HG02973 (cell line): ENCODE measurements at regions not wholly inside any gene's neighbourhood (a gene's known extent, or its start where the extent isn't known, plus 50 kb on each side); places are given as distances from the start of the nearest gene placed in this dataset.
"Not testable (repeated sequence)": the region's sequence is repeated elsewhere in the genome, so short reads cannot be mapped to it uniquely, and the experiment has no call there.

Experiments
- ATAC-seq: cut with Tn5 transposase; IDR thresholded peaks from one replicate; pipeline ENCODE4 v1.9.1; 2021; ENCODE audit warnings: moderate library complexity; ENCODE audit not compliant: unreplicated experiment

GRCh38 chr4:43089730-43090129 is 197.2 kb downstream of the GRXCR1 start:
- ATAC-seq: no peak

- no peak for ATAC-seq
Measured at GRCh38 chr4:43103048-43103447, 210.5 kb downstream of the GRXCR1 start.

- ATAC-seq: no peak
Measured at GRCh38 chr4:43112139-43112538, 219.6 kb downstream of the GRXCR1 start.

GRCh38 chr4:43113196-43113595 is 220.7 kb downstream of the GRXCR1 start:
- no peak for ATAC-seq

- no peak for ATAC-seq
Measured at GRCh38 chr4:43126595-43126994, 234.1 kb downstream of the GRXCR1 start.

- no peak for ATAC-seq
Measured at GRCh38 chr4:43130228-43131021, 237.9 kb downstream of the GRXCR1 start.

GRCh38 chr4:43132010-43132582 is 239.6 kb downstream of the GRXCR1 start:
- ATAC-seq: no peak

GRCh38 chr4:43133566-43133965 is 241.1 kb downstream of the GRXCR1 start:
- ATAC-seq: no peak

- ATAC-seq: no peak
Measured at GRCh38 chr4:43136752-43137151, 244.2 kb downstream of the GRXCR1 start.

GRCh38 chr4:43146198-43146597 is 253.7 kb downstream of the GRXCR1 start:
- no peak for ATAC-seq

- no peak for ATAC-seq
Measured at GRCh38 chr4:43148481-43148880, 256.0 kb downstream of the GRXCR1 start.

- ATAC-seq: no peak
Measured at GRCh38 chr4:43163101-43163792, 270.7 kb downstream of the GRXCR1 start.

- no peak for ATAC-seq
Measured at GRCh38 chr4:43189741-43190140, 297.2 kb downstream of the GRXCR1 start.

GRCh38 chr4:43212576-43212975 is 320.1 kb downstream of the GRXCR1 start:
- ATAC-seq: not testable (repeated sequence)

GRCh38 chr4:43223820-43224219 is 331.3 kb downstream of the GRXCR1 start:
- ATAC-seq: no peak

- no peak for ATAC-seq
Measured at GRCh38 chr4:43224559-43224958, 332.0 kb downstream of the GRXCR1 start.

- ATAC-seq: no peak
Measured at GRCh38 chr4:43233321-43233720, 340.8 kb downstream of the GRXCR1 start.

- no peak for ATAC-seq
Measured at GRCh38 chr4:43234626-43235415, 342.3 kb downstream of the GRXCR1 start.

- no peak for ATAC-seq
Measured at GRCh38 chr4:43238008-43238407, 345.5 kb downstream of the GRXCR1 start.

- no peak for ATAC-seq
Measured at GRCh38 chr4:43238585-43238984, 346.1 kb downstream of the GRXCR1 start.

GRCh38 chr4:43241104-43241503 is 348.6 kb downstream of the GRXCR1 start:
- ATAC-seq: no peak
